HEK293T (cell line): ENCODE measurements at regions not wholly inside any gene's neighbourhood (a gene's known extent, or its start where the extent isn't known, plus 50 kb on each side); places are given as distances from the start of the nearest gene placed in this dataset.

ENCODE experiments used
- CTCF ChIA-PET: fragments of 350-600 bp; formaldehyde crosslinking; extraction: SDS; loops from one replicate; lab custom pipeline; 2021; ENCODE audit warnings: antibody characterized with exemption, inconsistent platforms; lab: Yijun Ruan, JAX
- POLR2A ChIA-PET: fragments of 350-600 bp; formaldehyde crosslinking; extraction: SDS; loops from one replicate; lab custom pipeline; 2020; ENCODE audit warnings: antibody characterized with exemption, inconsistent platforms; lab: Yijun Ruan, JAX
- DNase-seq: peaks from one replicate; pipeline ENCODE4 v3.0.0; 2012; ENCODE audit warnings: mixed read lengths; ENCODE audit errors: extremely low spot score
- ARNT ChIP-seq: fragments of 450-650 bp; IDR thresholded peaks from 2 replicates; pipeline ENCODE4 v1.6.1; 2017; ENCODE audit warnings: mild to moderate bottlenecking
- BHLHE40 ChIP-seq: fragments of 450-650 bp; IDR thresholded peaks from 2 replicates; pipeline ENCODE4 v1.6.1; 2016; ENCODE audit warnings: mild to moderate bottlenecking, moderate library complexity, borderline replicate concordance
- CTBP1 ChIP-seq: fragments of 450-650 bp; IDR thresholded peaks from 2 replicates; pipeline ENCODE4 v1.6.1; 2016; ENCODE audit warnings: borderline replicate concordance
- ELF4 ChIP-seq: fragments of 450-650 bp; IDR thresholded peaks from 2 replicates; pipeline ENCODE4 v1.6.1; 2017; ENCODE audit warnings: antibody characterized with exemption
- FOXA1 ChIP-seq: fragments of 450-650 bp; IDR thresholded peaks from 2 replicates; pipeline ENCODE4 v1.6.1; 2016; ENCODE audit warnings: mild to moderate bottlenecking
- FOXK2 ChIP-seq: fragments of 450-650 bp; IDR thresholded peaks from 2 replicates; pipeline ENCODE4 v1.6.1; 2016; ENCODE audit warnings: mild to moderate bottlenecking
- FOXM1 ChIP-seq: fragments of 450-650 bp; IDR thresholded peaks from 2 replicates; pipeline ENCODE4 v1.6.1; 2017; ENCODE audit warnings: mild to moderate bottlenecking, borderline replicate concordance
- HDGF ChIP-seq: fragments of 450-650 bp; IDR thresholded peaks from 2 replicates; pipeline ENCODE4 v1.6.1; 2017; ENCODE audit warnings: antibody characterized with exemption, borderline replicate concordance
- L3MBTL2 ChIP-seq: fragments of 450-650 bp; conservative IDR thresholded peaks from 2 replicates; pipeline ENCODE4 v1.6.1; 2016; ENCODE audit warnings: mild to moderate bottlenecking
- LEF1 ChIP-seq: fragments of 450-650 bp; IDR thresholded peaks from 2 replicates; pipeline ENCODE4 v1.6.1; 2017; ENCODE audit warnings: mild to moderate bottlenecking, borderline replicate concordance
- NFRKB ChIP-seq: fragments of 450-650 bp; IDR thresholded peaks from 2 replicates; pipeline ENCODE4 v1.6.1; 2016; ENCODE audit warnings: mild to moderate bottlenecking, moderate library complexity
- PKNOX1 ChIP-seq: fragments of 450-650 bp; IDR thresholded peaks from 2 replicates; pipeline ENCODE4 v1.6.1; 2016
- SP1 ChIP-seq: fragments of 450-650 bp; IDR thresholded peaks from 2 replicates; pipeline ENCODE4 v1.6.1; 2017
- SUZ12 ChIP-seq: fragments of 450-650 bp; IDR thresholded peaks from 2 replicates; pipeline ENCODE4 v1.6.1; 2016; ENCODE audit warnings: mild to moderate bottlenecking
- TARDBP ChIP-seq: fragments of 450-650 bp; IDR thresholded peaks from 2 replicates; pipeline ENCODE4 v1.6.1; 2016
- ZNF384 ChIP-seq: fragments of 450-650 bp; IDR thresholded peaks from 2 replicates; pipeline ENCODE4 v1.6.1; 2016

- no peak for DNase-seq
- TF ChIP-seq NFRKB: no peak
- no peak for TF ChIP-seq TARDBP
- TF ChIP-seq LEF1: no peak
- TF ChIP-seq ARNT: no peak
- TF ChIP-seq PKNOX1: no peak
- TF ChIP-seq FOXK2: no peak
- TF ChIP-seq FOXM1: no peak
- TF ChIP-seq HDGF: no peak
- TF ChIP-seq L3MBTL2: no peak
- no peak for TF ChIP-seq SP1
- CTCF ChIA-PET: no interaction called here
- POLR2A ChIA-PET: interaction anchor here (0.6 kb wide), 1 partner anchor 297 kb away, joined by 4 read pairs; no protein-coding TSS in a partner anchor
Observed at GRCh38 chr2:192314800-192315481, 120.2 kb upstream of the TMEFF2 start.

- CTCF ChIA-PET: no interaction called here
- POLR2A ChIA-PET: no interaction called here
- DNase-seq: no peak
- TF ChIP-seq SUZ12: no peak
- TF ChIP-seq HDGF: no peak
- no peak for TF ChIP-seq FOXA1
- TF ChIP-seq PKNOX1: no peak
- no peak for TF ChIP-seq SP1
- no peak for TF ChIP-seq BHLHE40
- TF ChIP-seq NFRKB: no peak
- no peak for TF ChIP-seq ARNT
- no peak for TF ChIP-seq FOXM1
- no peak for TF ChIP-seq FOXK2
- no peak for TF ChIP-seq CTBP1
- no peak for TF ChIP-seq ZNF384
- TF ChIP-seq L3MBTL2: no peak
- no peak for TF ChIP-seq LEF1
- TF ChIP-seq ELF4: no peak
- TF ChIP-seq TARDBP: no peak
Observed at GRCh38 chr2:192313773-192314172, 119.0 kb upstream of the TMEFF2 start.

- ChIA-PET CTCF (no interaction called here), POLR2A (no interaction called here)
- no peak for DNase-seq
- TF ChIP-seq SUZ12 (no peak), L3MBTL2 (no peak), PKNOX1 (no peak)
Observed at GRCh38 chr2:192311701-192312460, 117.1 kb upstream of the TMEFF2 start.

- ChIA-PET CTCF (no interaction called here), POLR2A (no interaction called here)
- TF ChIP-seq LEF1 (no peak), FOXM1 (no peak), L3MBTL2 (no peak), PKNOX1 (no peak)
- DNase-seq: no peak
Observed at GRCh38 chr2:192307530-192307929, 112.8 kb upstream of the TMEFF2 start.

- ChIA-PET CTCF (no interaction called here), POLR2A (no interaction called here)
- no peak for TF ChIP-seq SP1
- TF ChIP-seq FOXM1: no peak
- TF ChIP-seq LEF1: no peak
- no peak for TF ChIP-seq SUZ12
- TF ChIP-seq ARNT: no peak
- no peak for TF ChIP-seq ELF4
- TF ChIP-seq TARDBP: no peak
- no peak for TF ChIP-seq FOXK2
- TF ChIP-seq L3MBTL2: no peak
- no peak for TF ChIP-seq FOXA1
- no peak for TF ChIP-seq BHLHE40
- TF ChIP-seq CTBP1: no peak
- TF ChIP-seq NFRKB: no peak
- no peak for DNase-seq
Observed at GRCh38 chr2:192298664-192299063, 103.9 kb upstream of the TMEFF2 start.

- ChIA-PET CTCF (no interaction called here), POLR2A (no interaction called here)
- no peak for DNase-seq
- TF ChIP-seq ARNT (no peak), HDGF (no peak), LEF1 (no peak), BHLHE40 (no peak), FOXK2 (no peak), CTBP1 (no peak), PKNOX1 (no peak), L3MBTL2 (no peak), NFRKB (no peak), SP1 (no peak), FOXM1 (no peak), TARDBP (no peak), SUZ12 (no peak), ELF4 (no peak), ZNF384 (no peak), FOXA1 (no peak)
Observed at GRCh38 chr2:192292478-192292877, 97.7 kb upstream of the TMEFF2 start.
